Tibial nerve (tissue), 4 donors: ENCODE measurements at regions not wholly inside any gene's neighbourhood (a gene's known extent, or its start where the extent isn't known, plus 50 kb on each side); places are given as distances from the start of the nearest gene placed in this dataset. TPM values are rescaled to one million over a fixed set of nuclear protein-coding genes. Genes with fewer than 3 reads are reported as not detected.

ENCODE experiments used
- DNase-seq, 2 donors: peaks; one replicate each; pipeline ENCODE4 v3.0.0-alpha.2; 2019; ENCODE audit warnings: low spot score in 2 of 2
- H3K27ac ChIP-seq, 4 donors: fragments of 200-600 bp; sonication (generic) in 3 of 4; one replicate each; pipeline ENCODE4 v1.5.1; 2017 to 2019; ENCODE audit warnings: mild to moderate bottlenecking in 1 of 4
- H3K27me3 ChIP-seq, 2 donors: fragments of 200-600 bp; sonication (generic) in 1 of 2; one replicate each; pipeline versions ENCODE4 v1.5.1 to v1.6.0; 2017 to 2019
- H3K36me3 ChIP-seq, 3 donors: fragments of 200-600 bp; sonication (generic); one replicate each; pipeline ENCODE4 v1.5.1; 2018 to 2019
- H3K4me1 ChIP-seq, 4 donors: fragments of 200-600 bp; sonication (generic) in 3 of 4; one replicate each; pipeline ENCODE4 v1.5.1; 2017 to 2019
- H3K4me3 ChIP-seq, 4 donors: fragments of 200-600 bp; sonication (generic) in 3 of 4; one replicate each; pipeline ENCODE4 v1.5.1; 2017 to 2019; ENCODE audit warnings: mild to moderate bottlenecking in 1 of 4, moderate library complexity in 1 of 4
- H3K9me3 ChIP-seq, 4 donors: fragments of 200-600 bp; sonication (generic) in 3 of 4; one replicate each; pipeline ENCODE4 v1.5.1; 2017 to 2019
- EP300 ChIP-seq, 2 donors: sonication (generic); formaldehyde crosslinking; IDR thresholded peaks; one replicate each; pipeline ENCODE4 v1.6.1; 2017; ENCODE audit warnings: antibody characterized with exemption in 2 of 2, mild to moderate bottlenecking in 1 of 2
- POLR2A ChIP-seq, 2 donors: fragments of 450-650 bp; IDR thresholded peaks; one replicate each; pipeline ENCODE4 v1.6.1; 2017; ENCODE audit warnings: antibody characterized with exemption in 2 of 2, mild to moderate bottlenecking in 2 of 2, moderate library complexity in 2 of 2
- WGBS, 2 donors: methylation state at CpG; one replicate each; pipeline ENCODE4 v1.1.5; 2018; 5-methylcytosine and 5-hydroxymethylcytosine counted together
- small RNA-seq: library from RNA; depleted of rRNA; stranded (forward); fragments of <200 nt; gene quantifications from one replicate; pipeline ENCODE3, GENCODE V24; 2016
- TF ChIP-seq, protein P1 (sequence below), 5 experiments: fragments of 200-600 bp in 3 of 5; fragments of 450-650 bp in 2 of 5; sonication (generic) in 3 of 5; IDR thresholded peaks; one replicate each; pipeline ENCODE4 v1.5.1; 2016 to 2019; ENCODE audit warnings: antibody characterized with exemption in 5 of 5, mild to moderate bottlenecking in 3 of 5, moderate library complexity in 2 of 5

DNA sequence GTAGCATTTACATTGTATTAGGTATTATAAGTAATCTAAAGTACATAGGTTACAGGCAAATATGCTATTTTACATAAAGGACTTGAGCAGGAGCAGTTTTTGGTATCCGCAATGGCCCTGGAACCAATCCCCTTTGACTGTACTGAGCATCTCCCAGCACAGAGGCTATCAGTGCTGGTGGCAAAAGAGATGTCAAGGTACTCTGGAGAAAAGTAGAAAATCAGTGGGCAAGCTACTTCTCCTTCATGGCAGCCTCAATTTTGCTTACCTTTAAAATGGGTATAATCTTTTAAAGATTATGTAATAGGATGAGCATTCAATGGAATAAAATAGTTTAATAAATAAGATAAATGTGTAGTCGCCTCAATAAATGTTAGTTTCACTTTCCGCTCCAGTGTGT, 56.7 kb upstream of the LMCD1 start:
- H3K4me3 ChIP-seq, result no peak overlapping the region
- no peaks in the 10 kb centered on the region for H3K36me3 ChIP-seq
- no peak for TF ChIP-seq EP300 (IDR thresholded peaks at IDR 0.05)
- no peak for TF ChIP-seq POLR2A (IDR thresholded peaks at IDR 0.05)
- no peaks in the 10 kb centered on the region for H3K27me3 ChIP-seq
- H3K27ac ChIP-seq, result peak overlapping the region in 2 of 4 donors; percentile 60 to 75
- H3K4me1 ChIP-seq, result peaks cover 0 to 42% (median 11%) of the 10 kb centered on the region in 4 donors
- no peaks in the 10 kb centered on the region for H3K9me3 ChIP-seq
- no peak for DNase-seq
- WGBS, 2 donors, result 89 to 94% methylated on average over 3 of the region's 3 CpGs

DNA sequence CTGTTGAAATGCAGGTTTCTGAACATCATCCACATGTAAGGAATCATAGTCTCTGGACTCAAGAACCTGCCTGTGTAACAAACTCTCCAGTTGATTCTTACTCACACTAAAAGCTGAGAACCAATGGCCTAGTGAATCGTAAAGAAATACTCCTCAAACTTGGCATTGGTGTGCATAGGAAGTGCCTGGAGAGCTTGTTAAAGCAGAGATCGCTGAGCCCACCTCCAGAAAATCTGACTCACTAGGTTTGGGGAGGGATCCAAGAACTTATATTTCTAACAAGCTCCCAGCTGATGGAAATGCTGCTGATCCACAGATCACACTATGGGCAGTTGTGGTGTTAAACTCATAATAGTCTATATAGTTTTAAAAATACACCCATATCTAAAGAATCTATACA, 55.8 kb upstream of the LMCD1 start:
- peak in 1 of 2 donors; percentile 20 for TF ChIP-seq EP300 (IDR thresholded peaks at IDR 0.05)
- TF ChIP-seq, protein P1, sequence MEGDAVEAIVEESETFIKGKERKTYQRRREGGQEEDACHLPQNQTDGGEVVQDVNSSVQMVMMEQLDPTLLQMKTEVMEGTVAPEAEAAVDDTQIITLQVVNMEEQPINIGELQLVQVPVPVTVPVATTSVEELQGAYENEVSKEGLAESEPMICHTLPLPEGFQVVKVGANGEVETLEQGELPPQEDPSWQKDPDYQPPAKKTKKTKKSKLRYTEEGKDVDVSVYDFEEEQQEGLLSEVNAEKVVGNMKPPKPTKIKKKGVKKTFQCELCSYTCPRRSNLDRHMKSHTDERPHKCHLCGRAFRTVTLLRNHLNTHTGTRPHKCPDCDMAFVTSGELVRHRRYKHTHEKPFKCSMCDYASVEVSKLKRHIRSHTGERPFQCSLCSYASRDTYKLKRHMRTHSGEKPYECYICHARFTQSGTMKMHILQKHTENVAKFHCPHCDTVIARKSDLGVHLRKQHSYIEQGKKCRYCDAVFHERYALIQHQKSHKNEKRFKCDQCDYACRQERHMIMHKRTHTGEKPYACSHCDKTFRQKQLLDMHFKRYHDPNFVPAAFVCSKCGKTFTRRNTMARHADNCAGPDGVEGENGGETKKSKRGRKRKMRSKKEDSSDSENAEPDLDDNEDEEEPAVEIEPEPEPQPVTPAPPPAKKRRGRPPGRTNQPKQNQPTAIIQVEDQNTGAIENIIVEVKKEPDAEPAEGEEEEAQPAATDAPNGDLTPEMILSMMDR (IDR thresholded peaks at IDR 0.05), result no peak
- DNase-seq, result no peak
- peak overlapping the region in 1 of 4 donors; percentile 75 for H3K27ac ChIP-seq
- no peaks in the 10 kb centered on the region for H3K27me3 ChIP-seq
- no peak overlapping the region for H3K4me3 ChIP-seq
- 56 to 60% methylated on average over 2 of the region's 2 CpGs for WGBS, 2 donors
- no peaks in the 10 kb centered on the region for H3K36me3 ChIP-seq
- H3K9me3 ChIP-seq, result no peaks in the 10 kb centered on the region
- H3K4me1 ChIP-seq, result peaks cover 0 to 42% (median 11%) of the 10 kb centered on the region in 4 donors

DNA sequence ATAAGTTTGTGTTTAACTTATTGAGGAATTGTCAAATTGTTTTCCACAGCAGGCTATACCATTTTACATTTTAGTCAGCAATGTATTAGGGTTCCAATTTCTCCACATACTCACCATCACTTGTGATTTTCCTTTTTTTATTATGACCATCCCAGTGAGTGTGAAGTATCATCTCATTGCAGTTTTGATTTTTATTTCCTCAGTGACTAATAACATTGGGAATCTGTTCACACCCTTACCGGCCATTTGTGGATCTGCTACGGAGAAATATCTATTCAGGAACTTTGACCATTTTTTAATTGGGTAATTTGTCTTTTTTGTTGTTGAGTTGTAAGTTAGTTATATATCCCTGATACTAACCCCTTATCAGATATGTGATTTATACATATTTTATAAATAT, 54.8 kb upstream of the LMCD1 start:
- 90 to 98% methylated on average over 2 of the region's 2 CpGs for WGBS, 2 donors
- no peaks in the 10 kb centered on the region for H3K9me3 ChIP-seq
- H3K27me3 ChIP-seq, result no peaks in the 10 kb centered on the region
- H3K27ac ChIP-seq, result no peak overlapping the region
- DNase-seq, result no peak
- TF ChIP-seq POLR2A (IDR thresholded peaks at IDR 0.05), result no peak
- no peak for TF ChIP-seq EP300 (IDR thresholded peaks at IDR 0.05)
- TF ChIP-seq, protein P1 (IDR thresholded peaks at IDR 0.05), result no peak
- no peak overlapping the region for H3K4me3 ChIP-seq
- H3K4me1 ChIP-seq, result peaks cover 0 to 41% (median 11%) of the 10 kb centered on the region in 4 donors
- no peaks in the 10 kb centered on the region for H3K36me3 ChIP-seq

DNA sequence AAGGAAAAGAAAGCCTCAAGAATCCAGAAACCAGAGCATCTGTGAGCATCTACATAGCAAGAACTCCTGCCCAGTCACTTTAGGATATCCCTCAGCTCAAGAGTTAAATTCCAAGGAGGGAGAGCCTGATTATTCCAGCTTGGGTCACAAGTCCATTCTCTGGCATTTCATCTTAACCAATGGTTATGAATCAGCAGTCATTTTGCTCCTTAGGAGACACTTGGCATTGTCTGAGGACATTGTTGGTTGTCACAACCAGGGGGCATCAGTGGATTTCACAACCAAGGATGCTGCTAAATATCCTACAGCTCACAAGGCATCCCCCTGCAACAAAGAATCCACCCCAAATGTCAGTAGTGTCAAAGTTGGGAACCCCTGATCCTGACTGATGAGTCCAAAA, 51.0 kb upstream of the LMCD1 start:
- H3K4me1 ChIP-seq, result peaks cover 0 to 3% (median 0%) of the 10 kb centered on the region in 4 donors
- DNase-seq, result no peak
- TF ChIP-seq EP300 (IDR thresholded peaks at IDR 0.05), result no peak
- TF ChIP-seq, protein P1 (IDR thresholded peaks at IDR 0.05), result no peak
- TF ChIP-seq POLR2A (IDR thresholded peaks at IDR 0.05), result no peak
- no peaks in the 10 kb centered on the region for H3K27me3 ChIP-seq
- H3K27ac ChIP-seq, result no peak overlapping the region
- H3K4me3 ChIP-seq, result no peak overlapping the region
- no peaks in the 10 kb centered on the region for H3K9me3 ChIP-seq
- no peaks in the 10 kb centered on the region for H3K36me3 ChIP-seq

DNA sequence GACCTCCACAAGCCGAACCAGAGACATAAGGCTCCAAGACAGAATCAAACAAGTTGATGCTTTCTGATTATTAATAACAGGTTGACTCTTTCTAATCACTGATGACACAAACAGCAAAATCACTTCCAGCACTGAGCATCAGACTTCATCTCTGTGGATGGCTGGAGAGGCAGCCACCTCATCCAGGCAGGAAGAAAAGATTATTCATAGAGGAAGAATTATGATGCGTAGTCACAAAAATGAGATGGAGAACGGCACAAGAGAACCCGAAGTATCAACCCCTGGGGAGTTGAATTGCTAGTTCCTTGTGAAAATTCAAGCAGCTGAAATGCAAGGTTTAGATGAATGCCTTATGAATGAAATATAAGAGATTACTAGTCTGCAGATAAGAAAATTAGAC, 49.9 kb upstream of the LMCD1 start:
- TF ChIP-seq, protein P1 (IDR thresholded peaks at IDR 0.05), result no peak
- no peak for TF ChIP-seq POLR2A (IDR thresholded peaks at IDR 0.05)
- TF ChIP-seq EP300 (IDR thresholded peaks at IDR 0.05), result no peak
- Histone ChIP-seq H3K36me3 (no peaks in the 10 kb centered on the region), H3K27ac (no peak overlapping the region), H3K27me3 (no peaks in the 10 kb centered on the region), H3K4me3 (no peak overlapping the region), H3K9me3 (no peaks in the 10 kb centered on the region), H3K4me1 (no peaks in the 10 kb centered on the region)
- DNase-seq, result no peak
- WGBS, 2 donors, result 62 to 63% methylated on average over 4 of the region's 4 CpGs

Small RNA genes in the stretch of these regions (small RNA-seq; reads per million reads assigned to genes)
- not detected for gene RNU4ATAC17P
